ENCODE measurements at regions not wholly inside any gene's neighbourhood (a gene's known extent, or its start where the extent isn't known, plus 50 kb on each side); places are given as distances from the start of the nearest gene placed in this dataset.
"Not testable (repeated sequence)": the region's sequence is repeated elsewhere in the genome, so short reads cannot be mapped to it uniquely, and the experiment has no call there.

- no peak for TF ChIP-seq CTCF (IDR thresholded peaks at IDR 0.05; ENCODE audit: low read depth, low read length)
- no peak overlapping the region for H3K4me3 ChIP-seq (ENCODE audit: low read depth, low read length)
Measured at GRCh38 chr4:12446657-12447185, 1018.0 kb upstream of the HS3ST1 start.

GRCh38 chr4:12446256-12446655 is 1017.6 kb upstream of the HS3ST1 start:
- no peak for TF ChIP-seq CTCF (IDR thresholded peaks at IDR 0.05; ENCODE audit: low read depth, low read length)
- H3K4me3 ChIP-seq (ENCODE audit: low read depth, low read length), result no peak overlapping the region

GRCh38 chr4:12445711-12446235 is 1017.1 kb upstream of the HS3ST1 start:
- TF ChIP-seq CTCF (IDR thresholded peaks at IDR 0.05; ENCODE audit: low read depth, low read length), result no peak

GRCh38 chr4:12439633-12440305 is 1011.1 kb upstream of the HS3ST1 start:
- no peak for TF ChIP-seq CTCF (IDR thresholded peaks at IDR 0.05; ENCODE audit: low read depth, low read length)
- no peak overlapping the region for H3K4me3 ChIP-seq (ENCODE audit: low read depth, low read length)

More at GRCh38 chr4:12445711-12446235, 1017.1 kb upstream of the HS3ST1 start:
- no peak overlapping the region for H3K4me3 ChIP-seq (ENCODE audit: low read depth, low read length)

- H3K4me3 ChIP-seq (ENCODE audit: low read depth, low read length), result not testable (repeated sequence)
Measured at GRCh38 chr4:12431259-12431658, 1002.6 kb upstream of the HS3ST1 start.

GRCh38 chr4:12421364-12421763 is 992.7 kb upstream of the HS3ST1 start:
- no peak overlapping the region for H3K4me3 ChIP-seq (ENCODE audit: low read depth, low read length)
- TF ChIP-seq CTCF (IDR thresholded peaks at IDR 0.05; ENCODE audit: low read depth, low read length), result no peak

- H3K4me3 ChIP-seq (ENCODE audit: low read depth, low read length), result no peak overlapping the region
- TF ChIP-seq CTCF (IDR thresholded peaks at IDR 0.05; ENCODE audit: low read depth, low read length), result no peak
Measured at GRCh38 chr4:12416755-12417154, 988.1 kb upstream of the HS3ST1 start.
